H9 (cell line): ENCODE measurements at regions not wholly inside any gene's neighbourhood (a gene's known extent, or its start where the extent isn't known, plus 50 kb on each side); places are given as distances from the start of the nearest gene placed in this dataset.

ENCODE experiments used
- DNase-seq: peaks from one replicate; pipeline ENCODE4 v3.0.0-alpha.2; 2017
- H2AFZ ChIP-seq: one replicate; pipeline ENCODE4 v1.6.1; 2013; ENCODE audit warnings: mild to moderate bottlenecking, low read length, control low read depth, moderate library complexity
- H2AK5ac ChIP-seq: 2 replicates; pipeline ENCODE4 v1.6.1; 2013; ENCODE audit warnings: low read length, control low read depth, mixed read lengths; ENCODE audit not compliant: insufficient read length
- H2BK120ac ChIP-seq: one replicate; pipeline ENCODE4 v1.6.1; 2013; ENCODE audit warnings: low read depth, mild to moderate bottlenecking, low read length, control low read depth, inconsistent platforms; ENCODE audit not compliant: poor library complexity, severe bottlenecking
- H2BK12ac ChIP-seq: 2 replicates; pipeline ENCODE4 v1.6.1; 2013; ENCODE audit warnings: low read length, control low read depth, mixed read lengths, low read depth; ENCODE audit not compliant: insufficient read length
- H2BK15ac ChIP-seq: 2 replicates; pipeline ENCODE4 v1.6.1; 2013; ENCODE audit warnings: low read depth, low read length, control low read depth
- H2BK20ac ChIP-seq: one replicate; pipeline ENCODE4 v1.6.1; 2013; ENCODE audit warnings: low read depth, mild to moderate bottlenecking, low read length, control low read depth, inconsistent platforms; ENCODE audit not compliant: poor library complexity, severe bottlenecking
- H2BK5ac ChIP-seq: 2 replicates; pipeline ENCODE4 v1.6.1; 2013; ENCODE audit warnings: low read length, control low read depth, mixed read lengths; ENCODE audit not compliant: insufficient read length
- H3K14ac ChIP-seq: 2 replicates; pipeline ENCODE4 v1.6.1; 2013; ENCODE audit warnings: low read length, control low read depth; ENCODE audit not compliant: insufficient read depth
- H3K18ac ChIP-seq: 2 replicates; pipeline ENCODE4 v1.6.1; 2013; ENCODE audit warnings: low read depth, mild to moderate bottlenecking, mixed read lengths, low read length, control low read depth; ENCODE audit not compliant: insufficient read length
- H3K23ac ChIP-seq: 2 replicates; pipeline ENCODE4 v1.6.1; 2013; ENCODE audit warnings: low read length, control low read depth, mixed read lengths, low read depth; ENCODE audit not compliant: insufficient read length
- H3K23me2 ChIP-seq: 2 replicates; pipeline ENCODE4 v1.6.1; 2013; ENCODE audit warnings: low read depth, mild to moderate bottlenecking, mixed read lengths, low read length, control low read depth; ENCODE audit not compliant: insufficient read length, poor library complexity, severe bottlenecking
- H3K27ac ChIP-seq: 2 replicates; pipeline ENCODE4 v1.5.1; 2013; ENCODE audit warnings: low read length, control low read depth, mixed read lengths, low read depth; ENCODE audit not compliant: insufficient read length
- H3K27me3 ChIP-seq: 2 replicates; pipeline ENCODE4 v1.6.1; 2013; ENCODE audit warnings: low read length, control low read depth, inconsistent platforms; ENCODE audit not compliant: insufficient read depth
- H3K4ac ChIP-seq: 2 replicates; pipeline ENCODE4 v1.6.1; 2013; ENCODE audit warnings: low read depth, mild to moderate bottlenecking, control low read depth, inconsistent platforms, low read length, moderate library complexity
- H3K4me1 ChIP-seq: 2 replicates; pipeline ENCODE4 v1.6.1; 2013; ENCODE audit warnings: low read length, control low read depth, inconsistent platforms; ENCODE audit not compliant: insufficient read depth
- H3K4me2 ChIP-seq: 2 replicates; pipeline ENCODE4 v1.6.1; 2013; ENCODE audit warnings: low read length, control low read depth, mixed read lengths; ENCODE audit not compliant: insufficient read length, insufficient read depth
- H3K56ac ChIP-seq: 2 replicates; pipeline ENCODE4 v1.6.1; 2013; ENCODE audit warnings: low read depth, mild to moderate bottlenecking, mixed read lengths, low read length, control low read depth; ENCODE audit not compliant: insufficient read length
- H3K79me1 ChIP-seq: 2 replicates; pipeline ENCODE4 v1.6.1; 2013; ENCODE audit warnings: low read depth, mild to moderate bottlenecking, moderate library complexity, low read length, control low read depth, inconsistent platforms; ENCODE audit not compliant: insufficient read depth, poor library complexity, severe bottlenecking
- H3K79me2 ChIP-seq: 2 replicates; pipeline ENCODE4 v1.6.1; 2013; ENCODE audit warnings: low read length, control low read depth, inconsistent platforms; ENCODE audit not compliant: insufficient read depth
- H3K9ac ChIP-seq: 2 replicates; pipeline ENCODE4 v1.6.1; 2013; ENCODE audit warnings: low read length, control low read depth, mixed read lengths; ENCODE audit not compliant: insufficient read length; ENCODE audit errors: extremely low read depth
- H3K9me3 ChIP-seq: one replicate; pipeline ENCODE4 v1.6.1; 2013; ENCODE audit warnings: low read depth, low read length, inconsistent platforms; ENCODE audit not compliant: control insufficient read depth
- H3T11ph ChIP-seq: one replicate; pipeline ENCODE4 v1.6.1; 2013; ENCODE audit warnings: mild to moderate bottlenecking, low read length, control low read depth, inconsistent platforms
- H4K20me1 ChIP-seq: one replicate; pipeline ENCODE4 v1.6.1; 2013; ENCODE audit not compliant: control insufficient read depth, insufficient read length, insufficient read depth
- H4K5ac ChIP-seq: 2 replicates; pipeline ENCODE4 v1.6.1; 2013; ENCODE audit warnings: low read depth, mild to moderate bottlenecking, mixed read lengths, low read length, control low read depth; ENCODE audit not compliant: insufficient read length
- H4K8ac ChIP-seq: replicated peaks from 2 replicates; pipeline ENCODE4 v1.6.1; 2013; ENCODE audit warnings: low read length, control low read depth, mixed read lengths, low read depth; ENCODE audit not compliant: insufficient read length
- H4K91ac ChIP-seq: 2 replicates; pipeline ENCODE4 v1.6.1; 2013; ENCODE audit warnings: low read depth, mild to moderate bottlenecking, moderate library complexity, mixed read lengths, low read length, control low read depth; ENCODE audit not compliant: insufficient read length
- H3K27ac Mint-ChIP-seq, 3 experiments: 2 replicates in 2 of 3; 3 replicates in 1 of 3; pipeline ENCODE4 v1.8.0; 2020 to 2021; ENCODE audit warnings: mixed read lengths in 3 of 3, mild to moderate bottlenecking in 1 of 3, moderate library complexity in 1 of 3
- H3K27me3 Mint-ChIP-seq: 2 replicates; pipeline ENCODE4 v1.8.0; 2021; ENCODE audit warnings: low read depth, mild to moderate bottlenecking, moderate library complexity, mixed read lengths
- H3K36me3 Mint-ChIP-seq, 3 experiments: 2 replicates in 2 of 3; 3 replicates in 1 of 3; pipeline ENCODE4 v1.8.0; 2020 to 2021; ENCODE audit warnings: low read depth in 3 of 3, mixed read lengths in 3 of 3; ENCODE audit not compliant: insufficient read depth in 1 of 3
- H3K4me1 Mint-ChIP-seq, 2 experiments: 2 replicates each; pipeline ENCODE4 v1.8.0; 2020; ENCODE audit warnings: mixed read lengths in 2 of 2
- H3K4me3 Mint-ChIP-seq, 2 experiments: 2 replicates in 1 of 2; 3 replicates in 1 of 2; pipeline ENCODE4 v1.8.0; 2020 to 2021; ENCODE audit warnings: mild to moderate bottlenecking in 2 of 2, mixed read lengths in 2 of 2, moderate library complexity in 1 of 2
- H3K9me3 Mint-ChIP-seq, 2 experiments: 2 replicates in 1 of 2; 3 replicates in 1 of 2; pipeline ENCODE4 v1.8.0; 2020; ENCODE audit warnings: mild to moderate bottlenecking in 2 of 2, mixed read lengths in 2 of 2, moderate library complexity in 1 of 2
- CTCF ChIP-seq: fragments of 200-600 bp; sonication (generic); conservative IDR thresholded peaks from 3 replicates; pipeline ENCODE4 v1.8.0; 2021; ENCODE audit warnings: antibody characterized with exemption, mild to moderate bottlenecking
- WGBS: extraction: QIAGEN DNeasy Blood & Tissue Kit; methylation state at CpG from one replicate; pipeline ENCODE4 v1.1.7; 2013; ENCODE audit warnings: missing lambda C conversion rate, low lambda C conversion rate, mixed read lengths; ENCODE audit not compliant: insufficient read length; ENCODE audit errors: extremely low coverage; 5-methylcytosine and 5-hydroxymethylcytosine counted together

- H2BK20ac ChIP-seq, result no peak overlapping the region
- no peak overlapping the region for H4K91ac ChIP-seq
- H3K27ac ChIP-seq, result no peak overlapping the region
- H2AK5ac ChIP-seq, result no peak overlapping the region
- Mint-ChIP-seq H3K27me3 (no peaks in the 10 kb centered on the region), H3K27ac (0 out of 7 replicates have a peak overlapping the region, but pooled peaks of 2 of the 3 experiments have one; percentile 50 to 59), H3K9me3 (peaks cover 0 to 3% of the 10 kb centered on the region in 2 experiments; a peak in 2 of 5 replicates), H3K36me3 (peaks cover 0 to 5% (median 4%) of the 10 kb centered on the region in 3 experiments; a peak in 4 of 7 replicates), H3K4me1 (peaks cover 62 to 63% of the 10 kb centered on the region in 2 experiments), H3K4me3 (no peak overlapping the region)
- H2BK12ac ChIP-seq, result no peak overlapping the region
- no peak overlapping the region for H4K5ac ChIP-seq
- no CpG with 5 or more reads among the region's 2 CpGs for WGBS
- no peak overlapping the region for H2BK120ac ChIP-seq
- no peak overlapping the region for H3K23ac ChIP-seq
- peaks cover 3% of the 10 kb centered on the region; the same call in 1 of the 2 replicates for H3K4me1 ChIP-seq
- no peaks in the 10 kb centered on the region for H3K23me2 ChIP-seq
- no peak overlapping the region for H3K4me2 ChIP-seq
- no peaks in the 10 kb centered on the region for H3K9me3 ChIP-seq
- no peak overlapping the region for H2BK5ac ChIP-seq
- no peak overlapping the region for H3K18ac ChIP-seq
- no peak overlapping the region for H3T11ph ChIP-seq
- H3K27me3 ChIP-seq, result no peaks in the 10 kb centered on the region
- no peak overlapping the region for H4K8ac ChIP-seq
- H3K79me2 ChIP-seq, result no peaks in the 10 kb centered on the region
- H3K56ac ChIP-seq, result no peak overlapping the region
- no peak for DNase-seq
- H3K79me1 ChIP-seq, result no peaks in the 10 kb centered on the region
- H3K4ac ChIP-seq, result no peak overlapping the region
- H3K14ac ChIP-seq, result no peak overlapping the region
- H4K20me1 ChIP-seq, result no peaks in the 10 kb centered on the region
- H2AFZ ChIP-seq, result no peak overlapping the region
- TF ChIP-seq CTCF, result no peak
- no peak overlapping the region for H3K9ac ChIP-seq
- no peak overlapping the region for H2BK15ac ChIP-seq
Observed at GRCh38 chr3:174533286-174533685, 325.8 kb upstream of the NAALADL2 start.
